ENCODE measurements at regions not wholly inside any gene's neighbourhood (a gene's known extent, or its start where the extent isn't known, plus 50 kb on each side); places are given as distances from the start of the nearest gene placed in this dataset.

DNA sequence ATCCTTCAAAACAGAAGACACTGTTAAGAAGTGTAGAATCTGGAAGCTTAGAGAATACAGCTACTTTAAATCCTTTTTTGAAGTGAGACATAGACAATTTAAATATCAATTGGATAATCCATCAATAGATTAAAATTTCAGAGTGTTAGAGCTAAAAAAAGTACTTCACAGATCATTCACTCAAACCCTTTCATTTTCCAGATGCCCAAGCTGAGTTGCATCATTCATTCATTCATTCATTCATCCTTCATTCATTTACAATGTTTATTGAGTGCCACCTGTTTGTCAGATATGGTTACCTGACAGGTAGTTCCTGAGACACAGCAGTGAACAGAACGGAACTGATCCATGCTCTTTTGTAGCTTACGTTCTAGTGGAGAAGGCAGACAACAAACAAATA lies 290.7 kb upstream of the MTPN start:
- Histone ChIP-seq H2BK15ac (ENCODE audit: low read length) (no peak overlapping the region), H3K23ac (ENCODE audit: insufficient read length) (no peak overlapping the region), H3K18ac (ENCODE audit: extremely low read depth, low read length) (no peak overlapping the region), H3K23me2 (ENCODE audit: low read depth, low read length) (no peaks in the 10 kb centered on the region), H2AFZ (ENCODE audit: low read length) (no peak overlapping the region), H4K8ac (ENCODE audit: extremely low read depth, insufficient read depth, low read length) (no peak overlapping the region), H4K20me1 (replicated peaks in 1 of 2; ENCODE audit: control insufficient read depth in 1 of 2, insufficient read depth in 2 of 2, low read length in 2 of 2) (no peaks in the 10 kb centered on the region), H3K79me2 (ENCODE audit: control insufficient read depth in 1 of 2, insufficient read depth in 2 of 2, low read length in 2 of 2) (no peaks in the 10 kb centered on the region), H3K14ac (ENCODE audit: insufficient read length) (no peak overlapping the region), H3K4me2 (ENCODE audit: insufficient read depth in 1 of 2, low read depth in 2 of 2, low read length in 2 of 2) (no peak overlapping the region), H3K27ac (ENCODE audit: low read depth, low read length) (no peak overlapping the region), H3K4me3 (ENCODE audit: extremely low read depth in 1 of 4, insufficient read depth in 2 of 4, low read depth in 3 of 4, low read length in 4 of 4) (no peak overlapping the region), H2BK12ac (ENCODE audit: low read depth, low read length) (no peak overlapping the region), H3K4ac (replicated peaks; ENCODE audit: insufficient read length, low read depth, low read length) (no peak overlapping the region), H4K5ac (ENCODE audit: insufficient read length, low read depth, low read length) (no peak overlapping the region), H3K4me1 (replicated peaks in 1 of 4; ENCODE audit: control insufficient read depth in 3 of 4, insufficient read depth in 4 of 4, low read length in 3 of 4) (no peaks in the 10 kb centered on the region), H2BK20ac (ENCODE audit: low read length) (no peak overlapping the region), H2BK120ac (replicated peaks; ENCODE audit: low read depth, low read length) (no peak overlapping the region), H2AK5ac (ENCODE audit: low read depth, low read length) (no peak overlapping the region), H3K79me1 (ENCODE audit: low read depth, low read length) (no peaks in the 10 kb centered on the region), H4K91ac (replicated peaks; ENCODE audit: insufficient read length, low read length) (no peak overlapping the region), H3K9me3 (ENCODE audit: insufficient read depth in 2 of 2, low read depth in 1 of 2, low read length in 1 of 2) (peaks cover 22% of the 10 kb centered on the region in 2 experiments), H3K56ac (replicated peaks; ENCODE audit: insufficient read length, low read depth, low read length) (no peak overlapping the region), H3K36me3 (ENCODE audit: control insufficient read depth in 2 of 4, insufficient read depth in 4 of 4, low read length in 3 of 4) (no peaks in the 10 kb centered on the region), H3K9ac (replicated peaks in 1 of 4; ENCODE audit: extremely low read depth in 1 of 4, low read depth in 3 of 4, low read length in 3 of 4) (no peak overlapping the region), H2BK5ac (ENCODE audit: low read depth, low read length) (no peak overlapping the region), H3K27me3 (replicated peaks in 1 of 4; ENCODE audit: control insufficient read depth in 3 of 4, extremely low read depth in 1 of 4, insufficient read depth in 3 of 4, low read length in 3 of 4) (no peaks in the 10 kb centered on the region)
- CTCF ChIA-PET (ENCODE audit: partially characterized antibody): no interaction called here
- DNase-seq (ENCODE audit: low read depth in 1 of 2, low spot score in 2 of 2) (no peak), FAIRE-seq (no peak)
- POLR2A ChIA-PET (ENCODE audit: partially characterized antibody): no interaction called here
- no peak for TF ChIP-seq RBBP5 (IDR thresholded peaks at IDR 0.05; ENCODE audit: borderline replicate concordance, low read depth, low read length)
- no peak for TF ChIP-seq RFX5 (IDR thresholded peaks at IDR 0.05; ENCODE audit: borderline replicate concordance, low read depth, low read length)
- TF ChIP-seq YY1 (IDR thresholded peaks at IDR 0.05; ENCODE audit: low read depth, low read length): no peak
- TF ChIP-seq EP300 (IDR thresholded peaks at IDR 0.05; ENCODE audit: borderline replicate concordance in 1 of 2, low read depth in 2 of 2, low read length in 2 of 2): no peak
- no peak for TF ChIP-seq SIRT6 (IDR thresholded peaks at IDR 0.05; ENCODE audit: low read length)
- TF ChIP-seq SAP30 (IDR thresholded peaks at IDR 0.05; ENCODE audit: insufficient read depth, insufficient replicate concordance, low read length): no peak
- no peak for TF ChIP-seq JUND (IDR thresholded peaks at IDR 0.05; ENCODE audit: low read length)
- no peak for TF ChIP-seq GABPA (IDR thresholded peaks at IDR 0.05; ENCODE audit: borderline replicate concordance, insufficient read depth, low read length)
- WGBS, 2 experiments (ENCODE audit: extremely low coverage in 1 of 2, insufficient coverage in 1 of 2, insufficient read length in 1 of 2, insufficient replicate concordance in 2 of 2, low coverage in 1 of 2, low lambda C conversion rate in 2 of 2, missing lambda C conversion rate in 1 of 2): 88% methylated on average over 2 of the region's 2 CpGs; no CpG with 5 or more reads in 1 of the 2 experiments
